GM18870 (cell line): ENCODE measurements at regions not wholly inside any gene's neighbourhood (a gene's known extent, or its start where the extent isn't known, plus 50 kb on each side); places are given as distances from the start of the nearest gene placed in this dataset.

Experiments
- ATAC-seq: cut with Tn5 transposase; IDR thresholded peaks from one replicate; pipeline ENCODE4 v1.9.1; 2021; ENCODE audit warnings: moderate library complexity; ENCODE audit not compliant: unreplicated experiment

DNA sequence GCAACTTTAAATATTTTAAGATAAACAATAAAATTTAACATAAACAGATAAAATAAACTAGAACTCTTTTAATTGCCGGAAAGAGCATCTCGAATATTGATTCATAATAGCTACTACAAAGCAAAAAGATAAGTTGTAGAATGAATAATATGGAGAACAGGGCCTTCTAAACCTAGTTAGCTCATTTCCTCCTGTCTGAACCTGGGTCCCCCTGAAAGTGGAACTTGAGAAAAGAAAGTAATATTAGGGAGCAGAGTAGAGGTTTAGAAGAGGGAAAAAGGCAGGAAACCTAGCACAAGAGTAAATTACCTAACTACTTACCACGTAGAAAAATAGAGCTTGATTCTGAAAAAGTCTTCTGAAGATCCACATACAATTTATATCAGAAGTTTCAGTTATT lies 80.7 kb upstream of the NETO1 start:
- ATAC-seq = no peak

DNA sequence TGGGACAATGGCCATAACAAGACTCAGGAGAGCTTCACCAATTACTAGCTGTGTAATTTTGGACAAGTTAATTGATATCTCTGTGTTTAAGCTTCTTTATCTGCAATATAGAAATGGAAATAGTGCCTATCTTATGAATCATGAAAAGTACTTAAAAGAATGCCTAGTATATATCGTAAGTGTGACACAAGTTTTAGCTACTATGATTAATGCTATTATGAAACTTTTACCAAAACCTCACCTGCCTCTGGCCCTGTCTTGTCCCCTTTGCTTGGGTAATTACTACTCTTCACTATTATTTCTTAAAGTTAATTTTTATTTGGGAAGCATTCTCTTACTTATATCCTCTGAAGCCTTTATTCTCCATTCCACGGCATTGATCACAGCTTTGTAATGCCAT lies 75.0 kb upstream of the NETO1 start:
- no peak for ATAC-seq

DNA sequence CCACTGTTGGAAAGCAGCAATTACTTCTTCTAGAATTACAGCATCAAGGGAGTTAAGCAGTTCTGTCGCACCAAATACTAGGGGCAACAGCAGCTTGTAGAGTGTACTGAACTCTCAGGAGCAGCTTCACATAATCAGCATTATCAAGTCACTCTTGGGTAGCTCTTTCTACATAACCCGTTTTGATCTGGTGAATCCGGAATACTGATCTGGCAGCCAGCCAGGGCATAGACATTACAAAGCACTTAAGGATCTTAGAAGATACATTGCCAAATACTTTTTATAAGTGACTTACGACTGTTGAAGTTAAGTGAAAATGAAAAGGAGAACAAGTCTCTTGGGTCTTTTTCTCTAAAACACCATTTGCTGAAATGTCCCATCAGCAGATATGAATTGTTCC lies 73.2 kb upstream of the NETO1 start:
- ATAC-seq = no peak

DNA sequence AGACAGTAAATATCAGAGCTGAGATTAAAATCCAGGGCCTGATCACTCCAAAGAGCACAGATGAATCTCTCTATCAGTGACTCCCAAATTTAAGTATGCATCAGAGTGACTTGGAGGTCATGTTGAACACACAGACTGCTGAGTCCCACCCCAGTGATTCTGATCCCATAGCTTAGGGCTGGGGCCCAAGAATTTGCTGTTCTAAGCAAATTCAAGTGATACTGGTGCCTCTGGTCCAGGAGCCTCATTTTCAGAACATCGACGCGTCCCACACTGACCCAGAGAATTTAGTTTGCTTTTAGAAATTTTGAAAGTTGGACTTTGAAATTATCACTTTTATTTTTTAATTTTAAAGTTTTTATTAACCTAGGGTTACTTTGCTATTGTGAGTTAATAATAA lies 72.7 kb upstream of the NETO1 start:
- ATAC-seq = no peak

DNA sequence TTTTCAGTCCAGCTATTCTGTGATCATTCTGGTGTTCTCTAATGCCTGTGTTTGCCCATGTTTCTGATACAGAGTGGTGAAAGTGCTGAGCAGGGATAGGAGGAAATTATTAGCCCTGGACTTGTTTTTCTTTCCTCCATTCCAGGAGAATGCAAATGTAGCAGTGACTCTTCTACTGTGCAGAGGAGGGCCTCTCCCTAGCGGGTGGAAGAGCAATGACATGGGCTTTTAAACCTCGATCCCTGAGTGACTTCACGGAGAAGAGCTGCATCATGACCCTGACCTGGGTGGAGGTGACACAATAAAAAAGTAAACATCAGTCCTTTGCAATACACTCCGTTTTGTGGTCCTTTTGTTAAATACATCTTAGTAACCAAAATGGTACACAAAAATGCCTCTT lies 68.0 kb upstream of the NETO1 start:
- ATAC-seq = no peak

DNA sequence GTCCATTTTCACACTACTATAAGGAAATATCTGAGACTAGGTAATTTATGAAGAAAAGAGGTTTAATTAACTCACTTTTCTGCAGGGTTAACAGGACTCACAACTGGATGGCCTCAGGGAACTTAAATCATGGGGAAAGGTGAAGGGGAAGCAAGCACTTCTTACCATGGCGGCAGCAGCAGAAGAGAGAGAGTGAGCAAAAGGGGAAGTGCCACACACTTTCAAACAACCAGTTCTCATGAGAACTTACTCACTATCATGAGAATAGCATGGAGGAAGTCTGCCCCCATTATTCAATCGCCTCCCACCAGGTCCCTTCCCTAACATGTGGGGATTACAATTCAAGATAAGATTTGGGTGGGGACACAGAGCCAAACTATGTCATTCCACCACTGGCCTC lies 55.1 kb upstream of the NETO1 start:
- ATAC-seq = no peak
